OCI-LY3 (cell line): ENCODE measurements at regions not wholly inside any gene's neighbourhood (a gene's known extent, or its start where the extent isn't known, plus 50 kb on each side); places are given as distances from the start of the nearest gene placed in this dataset.

Experiments
- CTCF ChIP-seq: fragments of 200-600, 300-600 bp; sonication (generic); IDR thresholded peaks from 2 replicates; pipeline ENCODE4 v1.5.1; 2014; ENCODE audit warnings: antibody characterized with exemption, low read length, low read depth
- EZH2phosphoT487 ChIP-seq: fragments of 200-600 bp; shearing (Covaris generic); IDR thresholded peaks from 2 replicates; pipeline ENCODE4 v1.6.1; 2018; ENCODE audit warnings: antibody characterized with exemption, mixed run types, low read depth

GRCh38 chr7:98562871-98563495 lies 54.1 kb upstream of the NPTX2 start:
- no peak for TF ChIP-seq CTCF
- no peak for TF ChIP-seq EZH2phosphoT487
